Neural crest cell (in vitro differentiated cells): ENCODE measurements at regions not wholly inside any gene's neighbourhood (a gene's known extent, or its start where the extent isn't known, plus 50 kb on each side); places are given as distances from the start of the nearest gene placed in this dataset.

ENCODE experiments used
- DNase-seq: peaks from one replicate; pipeline ENCODE4 v3.0.0; 2021; ENCODE audit warnings: low read depth, mixed read lengths, low spot score
- H3K27ac Mint-ChIP-seq: one replicate; pipeline ENCODE4 v1.8.0; 2021; ENCODE audit warnings: mild to moderate bottlenecking, mixed read lengths; ENCODE audit not compliant: unreplicated experiment
- H3K27me3 Mint-ChIP-seq: 2 replicates; pipeline ENCODE4 v1.8.0; 2021; ENCODE audit warnings: low read depth, mild to moderate bottlenecking, mixed read lengths
- H3K36me3 Mint-ChIP-seq: 2 replicates; pipeline ENCODE4 v1.8.0; 2021; ENCODE audit warnings: low read depth, mild to moderate bottlenecking, mixed read lengths
- H3K4me1 Mint-ChIP-seq: 2 replicates; pipeline ENCODE4 v1.8.0; 2021; ENCODE audit warnings: mixed read lengths
- H3K4me3 Mint-ChIP-seq: one replicate; pipeline ENCODE4 v1.8.0; 2021; ENCODE audit warnings: mild to moderate bottlenecking, mixed read lengths
- H3K9me3 Mint-ChIP-seq: 2 replicates; pipeline ENCODE4 v1.8.0; 2021; ENCODE audit warnings: mixed read lengths
- CTCF ChIP-seq: fragments of 200-600 bp; sonication (generic); conservative IDR thresholded peaks from 2 replicates; pipeline ENCODE4 v1.5.0; 2021; ENCODE audit warnings: antibody characterized with exemption, mild to moderate bottlenecking

GRCh38 chr3:182261041-182261440 lies 532.3 kb upstream of the ATP11B start:
- Mint-ChIP-seq H3K27me3 (peaks cover 2% of the 10 kb centered on the region), H3K4me3 (no peak overlapping the region), H3K9me3 (no peaks in the 10 kb centered on the region), H3K36me3 (no peaks in the 10 kb centered on the region), H3K27ac (no peak overlapping the region), H3K4me1 (peaks cover 42% of the 10 kb centered on the region)
- TF ChIP-seq CTCF, result no peak
- DNase-seq, result no peak

GRCh38 chr3:182268711-182269110 lies 524.6 kb upstream of the ATP11B start:
- H3K9me3 Mint-ChIP-seq, result no peaks in the 10 kb centered on the region
- no peaks in the 10 kb centered on the region for H3K36me3 Mint-ChIP-seq
- H3K27ac Mint-ChIP-seq, result no peak overlapping the region

GRCh38 chr3:182276512-182276911 lies 516.8 kb upstream of the ATP11B start:
- Mint-ChIP-seq H3K27ac (no peak overlapping the region), H3K27me3 (no peaks in the 10 kb centered on the region), H3K9me3 (no peaks in the 10 kb centered on the region), H3K4me1 (peaks cover 7% of the 10 kb centered on the region), H3K36me3 (no peaks in the 10 kb centered on the region), H3K4me3 (no peak overlapping the region)
- TF ChIP-seq CTCF, result no peak
- no peak for DNase-seq

More at GRCh38 chr3:182268711-182269110, 524.6 kb upstream of the ATP11B start:
- H3K4me3 Mint-ChIP-seq, result no peak overlapping the region
- DNase-seq, result no peak
- no peaks in the 10 kb centered on the region for H3K4me1 Mint-ChIP-seq
- TF ChIP-seq CTCF, result no peak
- no peaks in the 10 kb centered on the region for H3K27me3 Mint-ChIP-seq

GRCh38 chr3:182284793-182285192 lies 508.5 kb upstream of the ATP11B start:
- no peak for DNase-seq
- Mint-ChIP-seq H3K27ac (no peak overlapping the region), H3K4me1 (no peaks in the 10 kb centered on the region), H3K36me3 (no peaks in the 10 kb centered on the region), H3K4me3 (no peak overlapping the region), H3K9me3 (no peaks in the 10 kb centered on the region), H3K27me3 (no peaks in the 10 kb centered on the region)
- TF ChIP-seq CTCF, result no peak

GRCh38 chr3:182292591-182292990 lies 500.7 kb upstream of the ATP11B start:
- Mint-ChIP-seq H3K4me3 (no peak overlapping the region), H3K27me3 (no peaks in the 10 kb centered on the region), H3K9me3 (peaks cover 5% of the 10 kb centered on the region), H3K4me1 (peaks cover 20% of the 10 kb centered on the region), H3K36me3 (no peaks in the 10 kb centered on the region), H3K27ac (no peak overlapping the region)
- TF ChIP-seq CTCF, result no peak
- DNase-seq, result no peak

GRCh38 chr3:182294256-182294655 lies 499.0 kb upstream of the ATP11B start:
- Mint-ChIP-seq H3K27ac (peak overlapping the region; percentile 24), H3K27me3 (no peaks in the 10 kb centered on the region), H3K4me3 (no peak overlapping the region)

More at GRCh38 chr3:182294256-182294655, 499.0 kb upstream of the ATP11B start:
- DNase-seq, result no peak
- Mint-ChIP-seq H3K4me1 (peaks cover 20% of the 10 kb centered on the region), H3K36me3 (no peaks in the 10 kb centered on the region), H3K9me3 (peaks cover 5% of the 10 kb centered on the region)
- no peak for TF ChIP-seq CTCF
